IMR-90 (cell line): ENCODE measurements at regions not wholly inside any gene's neighbourhood (a gene's known extent, or its start where the extent isn't known, plus 50 kb on each side); places are given as distances from the start of the nearest gene placed in this dataset.

Source experiments
- ATAC-seq: fragments of 200-7000 bp; cut with Tn5 transposase; 2 replicates; pipeline ENCODE4 v1.9.1; 2020; ENCODE audit warnings: low read depth, mild to moderate bottlenecking, moderate library complexity
- BruUV-seq: library from RNA; stranded (reverse); fragments of 400-500 nt; replicated peaks from 2 replicates; lab custom pipeline; 2021; lab: Mats Ljungman, UMichigan
- CTCF ChIA-PET: fragments of 300-600 bp; formaldehyde crosslinking; extraction: SDS; loops from one replicate; lab custom pipeline; 2021; ENCODE audit warnings: antibody characterized with exemption; lab: Yijun Ruan, JAX
- POLR2A ChIA-PET: fragments of 300-600 bp; sonication (Branson Sonifier 250); formaldehyde crosslinking; loops from one replicate; lab custom pipeline; 2022; ENCODE audit warnings: antibody characterized with exemption; ENCODE audit not compliant: unreplicated experiment; lab: Charles Lee
- DNase-seq: peaks from one replicate; pipeline ENCODE4 v3.0.0; 2013
- H2AFZ ChIP-seq: replicated peaks from 2 replicates; pipeline ENCODE3; 2013; ENCODE audit warnings: low read length, mild to moderate bottlenecking; ENCODE audit not compliant: poor library complexity
- H2AK5ac ChIP-seq: 2 replicates; pipeline ENCODE4 v1.6.1; 2013; ENCODE audit warnings: low read depth, low read length, inconsistent platforms
- H2AK9ac ChIP-seq: replicated peaks from 2 replicates; pipeline ENCODE3; 2013; ENCODE audit warnings: mild to moderate bottlenecking, low read depth, low read length, moderate library complexity; ENCODE audit not compliant: poor library complexity
- H2BK120ac ChIP-seq: 2 replicates; pipeline ENCODE4 v1.6.1; 2013; ENCODE audit warnings: low read depth, low read length, inconsistent platforms
- H2BK15ac ChIP-seq: 3 replicates; pipeline ENCODE4 v1.6.1; 2013; ENCODE audit warnings: low read depth, low read length, inconsistent platforms
- H2BK20ac ChIP-seq: 2 replicates; pipeline ENCODE4 v1.6.1; 2013; ENCODE audit warnings: low read depth, mild to moderate bottlenecking, inconsistent platforms, low read length, moderate library complexity
- H2BK5ac ChIP-seq: 2 replicates; pipeline ENCODE4 v1.6.1; 2013; ENCODE audit warnings: mild to moderate bottlenecking, low read depth, low read length, inconsistent platforms; ENCODE audit not compliant: poor library complexity, severe bottlenecking
- H3K14ac ChIP-seq: replicated peaks from 2 replicates; pipeline ENCODE4 v1.6.1; 2013; ENCODE audit warnings: low read depth, low read length, inconsistent platforms
- H3K18ac ChIP-seq: 2 replicates; pipeline ENCODE4 v1.6.1; 2013; ENCODE audit warnings: low read depth, low read length, control low read depth
- H3K23ac ChIP-seq: 2 replicates; pipeline ENCODE4 v1.6.1; 2013; ENCODE audit warnings: low read depth, low read length, inconsistent platforms
- H3K27ac ChIP-seq: 2 replicates; pipeline ENCODE4 v1.5.1; 2013; ENCODE audit warnings: mild to moderate bottlenecking, control low read depth, low read length; ENCODE audit not compliant: insufficient read depth
- H3K27me3 ChIP-seq: 2 replicates; pipeline ENCODE4 v1.6.1; 2013; ENCODE audit warnings: low read length; ENCODE audit not compliant: control insufficient read depth, insufficient read depth
- H3K36me3 ChIP-seq: 2 replicates; pipeline ENCODE4 v1.6.1; 2013; ENCODE audit warnings: low read length, mixed read lengths; ENCODE audit not compliant: control insufficient read depth, insufficient read depth
- H3K4ac ChIP-seq: 2 replicates; pipeline ENCODE4 v1.6.1; 2013; ENCODE audit warnings: low read depth, low read length, inconsistent platforms
- H3K4me1 ChIP-seq: 2 replicates; pipeline ENCODE4 v1.6.1; 2013; ENCODE audit warnings: low read length, mixed read lengths; ENCODE audit not compliant: control insufficient read depth, insufficient read depth
- H3K4me2 ChIP-seq: 2 replicates; pipeline ENCODE4 v1.6.1; 2013; ENCODE audit warnings: low read depth, mild to moderate bottlenecking, control low read depth, low read length, moderate library complexity
- H3K4me3 ChIP-seq: 2 replicates; pipeline ENCODE4 v1.5.1; 2013; ENCODE audit warnings: low read depth, mild to moderate bottlenecking, control low read depth, low read length, moderate library complexity; ENCODE audit not compliant: insufficient read depth
- H3K56ac ChIP-seq: 2 replicates; pipeline ENCODE4 v1.6.1; 2013; ENCODE audit warnings: low read length, inconsistent platforms; ENCODE audit not compliant: insufficient read depth; ENCODE audit errors: extremely low read depth
- H3K79me1 ChIP-seq, 2 experiments: 2 replicates each; pipeline ENCODE4 v1.6.1; 2013; ENCODE audit warnings: low read length in 2 of 2, inconsistent platforms in 1 of 2, low read depth in 1 of 2
- H3K9ac ChIP-seq: 2 replicates; pipeline ENCODE4 v1.6.1; 2013; ENCODE audit warnings: low read depth, low read length, control low read depth
- H3K9me1 ChIP-seq: 2 replicates; pipeline ENCODE4 v1.6.1; 2013; ENCODE audit warnings: low read length, inconsistent platforms; ENCODE audit not compliant: insufficient read depth
- H3K9me3 ChIP-seq: 2 replicates; pipeline ENCODE4 v1.6.1; 2013; ENCODE audit warnings: low read length; ENCODE audit not compliant: control insufficient read depth, insufficient read depth
- H4K20me1 ChIP-seq: 2 replicates; pipeline ENCODE4 v1.6.1; 2013; ENCODE audit warnings: low read length, inconsistent platforms; ENCODE audit not compliant: insufficient read depth
- H4K5ac ChIP-seq: 2 replicates; pipeline ENCODE4 v1.6.1; 2013; ENCODE audit warnings: mild to moderate bottlenecking, low read depth, low read length, control low read depth
- H4K8ac ChIP-seq, 2 experiments: 2 replicates each; pipeline ENCODE4 v1.6.1; 2013; ENCODE audit warnings: low read depth in 2 of 2, low read length in 2 of 2, control low read depth in 1 of 2, inconsistent platforms in 1 of 2
- H4K91ac ChIP-seq: 2 replicates; pipeline ENCODE4 v1.6.1; 2013; ENCODE audit warnings: low read depth, low read length, inconsistent platforms; ENCODE audit not compliant: insufficient read depth
- BHLHE40 ChIP-seq: fragments of 150-350 bp; IDR thresholded peaks from 2 replicates; pipeline ENCODE4 v1.6.1; 2016; ENCODE audit warnings: mild to moderate bottlenecking, low read depth, low read length
- CEBPB ChIP-seq: IDR thresholded peaks from 2 replicates; pipeline ENCODE4 v1.6.1; 2012; ENCODE audit warnings: low read depth, low read length, improper control_type of control experiment
- CHD1 ChIP-seq: IDR thresholded peaks from 2 replicates; pipeline ENCODE4 v1.6.1; 2012; ENCODE audit warnings: low read depth, low read length, improper control_type of control experiment
- FOS ChIP-seq: fragments of 150-350 bp; IDR thresholded peaks from 2 replicates; pipeline ENCODE4 v1.6.1; 2016; ENCODE audit warnings: low read depth, low read length
- MAFK ChIP-seq: IDR thresholded peaks from 2 replicates; pipeline ENCODE4 v1.6.1; 2012; ENCODE audit warnings: low read depth, low read length, improper control_type of control experiment
- MAZ ChIP-seq: IDR thresholded peaks from 2 replicates; pipeline ENCODE4 v1.6.1; 2012; ENCODE audit warnings: low read depth, mild to moderate bottlenecking, low read length, improper control_type of control experiment, moderate library complexity, borderline replicate concordance
- MXI1 ChIP-seq: IDR thresholded peaks from 2 replicates; pipeline ENCODE4 v1.6.1; 2012; ENCODE audit warnings: low read depth, mild to moderate bottlenecking, low read length, moderate library complexity, borderline replicate concordance
- POLR2A ChIP-seq: IDR thresholded peaks from 2 replicates; pipeline ENCODE4 v1.6.1; 2012; ENCODE audit warnings: mild to moderate bottlenecking, low read depth, low read length
- RAD21 ChIP-seq: IDR thresholded peaks from 2 replicates; pipeline ENCODE4 v1.6.1; 2012; ENCODE audit warnings: low read length, improper control_type of control experiment
- RCOR1 ChIP-seq: IDR thresholded peaks from 2 replicates; pipeline ENCODE4 v1.6.1; 2012; ENCODE audit warnings: mild to moderate bottlenecking, low read length, improper control_type of control experiment; ENCODE audit not compliant: insufficient replicate concordance
- SMC3 ChIP-seq: fragments of 150-350 bp; IDR thresholded peaks from 2 replicates; pipeline ENCODE4 v1.6.1; 2016; ENCODE audit warnings: low read depth, mild to moderate bottlenecking, antibody characterized with exemption, low read length, moderate library complexity
- WGBS, 2 experiments: methylation state at CpG; one replicate each; pipeline versions ENCODE4 v1.1.5 to v1.1.7; 2013; ENCODE audit warnings: missing lambda C conversion rate in 2 of 2; ENCODE audit not compliant: insufficient read length in 1 of 2; ENCODE audit errors: extremely low coverage in 2 of 2; 5-methylcytosine and 5-hydroxymethylcytosine counted together
- dilution Hi-C: fragments of 300-500 bp; cut with HindIII; formaldehyde crosslinking; loops from one replicate; pipeline ENCODE4 v1.14.3; 2018; ENCODE audit warnings: low sequenced_read_pairs; ENCODE audit not compliant: unreplicated experiment
- in situ Hi-C: fragments of 300-500 bp; cut with MboI; formaldehyde crosslinking; loops from 3 replicates; pipeline ENCODE4 v1.14.3; 2019; ENCODE audit warnings: low sequenced_read_pairs, inconsistent platforms, mixed read lengths
- intact Hi-C: fragments of 100-400 bp; cut with micrococcal nuclease; formaldehyde crosslinking; loops from 2 replicates; pipeline ENCODE4 v1.10.0; 2022
- TF ChIP-seq, protein P1 (sequence below): conservative IDR thresholded peaks from 2 replicates; pipeline ENCODE4 v1.5.1; 2012; ENCODE audit warnings: mild to moderate bottlenecking, low read depth, low read length, improper control_type of control experiment
- TF ChIP-seq, protein P2 (sequence below): fragments of 150-350 bp; IDR thresholded peaks from 2 replicates; pipeline ENCODE4 v1.6.1; 2016; ENCODE audit warnings: low read depth, mild to moderate bottlenecking, low read length, moderate library complexity, borderline replicate concordance

DNA sequence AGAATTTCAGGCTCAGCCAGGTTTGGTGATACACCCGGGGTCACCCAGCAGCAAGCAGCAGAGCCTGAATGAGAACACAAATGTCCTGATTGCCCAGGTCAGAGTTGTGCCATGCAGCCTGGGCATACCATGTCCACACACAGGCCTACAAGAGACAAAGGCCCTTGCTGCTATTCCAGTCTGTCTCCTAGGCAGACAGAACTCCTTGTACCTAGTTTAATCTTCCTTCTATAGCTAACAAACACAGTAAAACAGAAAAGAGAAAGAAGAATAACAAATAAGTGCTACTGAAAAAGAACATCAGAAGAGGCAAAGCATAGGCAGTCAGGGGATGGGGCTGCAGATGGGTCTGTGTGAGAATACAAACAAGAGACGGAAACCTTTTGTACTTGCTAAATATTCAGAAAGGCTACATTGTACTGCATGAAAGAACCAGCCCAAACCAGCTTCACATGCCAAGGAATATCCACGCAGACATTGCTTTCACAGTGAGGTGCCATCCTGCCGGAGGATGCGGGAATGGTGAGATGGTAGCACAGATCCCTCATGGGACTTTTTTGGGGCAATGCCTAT is 401.7 kb downstream of the OMA1 start:
- Histone ChIP-seq H4K8ac (no peak overlapping the region), H3K23ac (no peak overlapping the region), H2AK9ac (no peak overlapping the region), H2BK120ac (no peak overlapping the region), H3K14ac (no peak overlapping the region), H4K5ac (no peak overlapping the region), H2BK15ac (no peak overlapping the region), H3K56ac (no peak overlapping the region), H3K79me1 (no peaks in the 10 kb centered on the region), H3K36me3 (no peaks in the 10 kb centered on the region), H4K91ac (no peak overlapping the region), H3K27me3 (no peaks in the 10 kb centered on the region), H2AK5ac (no peak overlapping the region), H3K4me2 (no peak overlapping the region), H3K4me1 (no peaks in the 10 kb centered on the region), H2AFZ (no peak overlapping the region), H4K20me1 (no peaks in the 10 kb centered on the region), H3K4me3 (no peak overlapping the region), H3K18ac (no peak overlapping the region), H3K27ac (no peak overlapping the region), H2BK20ac (no peak overlapping the region), H3K9ac (no peak overlapping the region), H3K9me3 (no peaks in the 10 kb centered on the region), H2BK5ac (no peak overlapping the region), H3K4ac (no peak overlapping the region), H3K9me1 (no peaks in the 10 kb centered on the region)
- ChIA-PET POLR2A (no interaction called here), CTCF (no interaction called here)
- no TSS peak for BruUV-seq
- intact Hi-C loops, result no loop called here
- TF ChIP-seq SMC3 (no peak), POLR2A (no peak), MAZ (no peak), RAD21 (no peak), FOS (no peak), MXI1 (no peak), CHD1 (no peak), CEBPB (no peak), BHLHE40 (no peak), RCOR1 (no peak), MAFK (no peak)
- TF ChIP-seq, protein P1, sequence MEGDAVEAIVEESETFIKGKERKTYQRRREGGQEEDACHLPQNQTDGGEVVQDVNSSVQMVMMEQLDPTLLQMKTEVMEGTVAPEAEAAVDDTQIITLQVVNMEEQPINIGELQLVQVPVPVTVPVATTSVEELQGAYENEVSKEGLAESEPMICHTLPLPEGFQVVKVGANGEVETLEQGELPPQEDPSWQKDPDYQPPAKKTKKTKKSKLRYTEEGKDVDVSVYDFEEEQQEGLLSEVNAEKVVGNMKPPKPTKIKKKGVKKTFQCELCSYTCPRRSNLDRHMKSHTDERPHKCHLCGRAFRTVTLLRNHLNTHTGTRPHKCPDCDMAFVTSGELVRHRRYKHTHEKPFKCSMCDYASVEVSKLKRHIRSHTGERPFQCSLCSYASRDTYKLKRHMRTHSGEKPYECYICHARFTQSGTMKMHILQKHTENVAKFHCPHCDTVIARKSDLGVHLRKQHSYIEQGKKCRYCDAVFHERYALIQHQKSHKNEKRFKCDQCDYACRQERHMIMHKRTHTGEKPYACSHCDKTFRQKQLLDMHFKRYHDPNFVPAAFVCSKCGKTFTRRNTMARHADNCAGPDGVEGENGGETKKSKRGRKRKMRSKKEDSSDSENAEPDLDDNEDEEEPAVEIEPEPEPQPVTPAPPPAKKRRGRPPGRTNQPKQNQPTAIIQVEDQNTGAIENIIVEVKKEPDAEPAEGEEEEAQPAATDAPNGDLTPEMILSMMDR, result no peak
- TF ChIP-seq, protein P2, sequence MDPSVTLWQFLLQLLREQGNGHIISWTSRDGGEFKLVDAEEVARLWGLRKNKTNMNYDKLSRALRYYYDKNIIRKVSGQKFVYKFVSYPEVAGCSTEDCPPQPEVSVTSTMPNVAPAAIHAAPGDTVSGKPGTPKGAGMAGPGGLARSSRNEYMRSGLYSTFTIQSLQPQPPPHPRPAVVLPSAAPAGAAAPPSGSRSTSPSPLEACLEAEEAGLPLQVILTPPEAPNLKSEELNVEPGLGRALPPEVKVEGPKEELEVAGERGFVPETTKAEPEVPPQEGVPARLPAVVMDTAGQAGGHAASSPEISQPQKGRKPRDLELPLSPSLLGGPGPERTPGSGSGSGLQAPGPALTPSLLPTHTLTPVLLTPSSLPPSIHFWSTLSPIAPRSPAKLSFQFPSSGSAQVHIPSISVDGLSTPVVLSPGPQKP, result no peak
- in situ Hi-C loops, result no loop called here
- DNase-seq, result no peak
- WGBS, 2 experiments, result 100% methylated on average over 1 of the region's 5 CpGs; no CpG with 5 or more reads in 1 of the 2 experiments
- dilution Hi-C loops, result no loop called here
- ATAC-seq, result no peak
